Activated CD4-positive, alpha-beta T cell treated with anti-CD3 and anti-CD28 coated beads, Interleukin-2, amount 50 U/mL, for 48 hours (primary cell): ENCODE measurements at regions not wholly inside any gene's neighbourhood (a gene's known extent, or its start where the extent isn't known, plus 50 kb on each side); places are given as distances from the start of the nearest gene placed in this dataset.

ENCODE experiments used
- DNase-seq, 2 experiments: peaks; one replicate each; pipeline ENCODE4 v3.0.0-alpha.2; 2020

- no peak for DNase-seq
These were observed 318.5 kb upstream of the JARID2 start for GRCh38 chr6:14927398-14927797.

DNA sequence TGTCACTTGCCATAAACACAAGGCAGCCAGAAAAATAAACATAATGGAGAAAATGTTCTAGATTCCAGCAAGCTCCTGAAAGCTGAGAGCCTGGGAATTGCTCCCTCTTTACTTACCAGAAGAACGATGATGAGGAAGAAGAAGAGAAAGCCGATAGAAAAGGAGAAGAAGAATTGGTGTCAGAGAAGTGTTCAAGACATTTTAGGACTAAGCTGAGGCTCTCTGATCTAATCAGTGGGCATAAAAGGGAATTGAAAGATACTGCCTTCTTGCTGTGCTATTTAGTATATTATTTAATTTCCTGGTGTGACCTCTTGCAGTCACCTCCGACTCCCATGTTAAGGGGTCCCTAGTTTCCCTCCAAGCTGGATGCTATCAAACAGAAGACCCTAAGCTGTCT lies 316.6 kb upstream of the JARID2 start:
- DNase-seq, result no peak

DNA sequence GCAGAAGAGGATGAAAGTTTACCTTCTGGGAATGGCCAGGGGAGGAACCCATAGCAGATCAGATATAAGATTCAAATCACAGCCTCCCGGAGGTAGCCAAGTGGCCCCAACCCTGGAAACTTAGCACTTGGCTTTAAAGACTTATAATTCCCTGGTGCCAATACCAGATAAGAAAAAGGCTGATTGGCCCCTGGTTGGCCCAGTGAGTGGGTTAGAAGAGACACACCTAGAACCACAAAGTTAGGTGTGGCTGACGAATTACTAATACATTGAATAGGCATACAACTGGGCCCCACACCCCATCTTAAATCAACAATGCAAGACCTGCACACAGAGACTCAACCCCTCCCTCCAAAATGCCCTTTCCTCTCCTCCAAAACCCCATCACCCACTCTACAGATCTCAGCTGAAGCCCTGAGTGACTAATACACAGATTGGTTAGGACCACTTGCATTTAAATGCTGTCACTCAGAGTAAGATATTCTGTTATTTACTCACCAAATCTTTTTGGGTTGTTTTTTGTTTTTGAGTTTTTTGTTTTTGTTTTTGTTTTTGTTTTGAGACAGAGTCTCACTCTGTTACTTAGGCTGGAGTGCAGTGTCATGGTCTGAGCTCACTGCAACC lies 315.4 kb upstream of the JARID2 start:
- DNase-seq, result no peak

DNA sequence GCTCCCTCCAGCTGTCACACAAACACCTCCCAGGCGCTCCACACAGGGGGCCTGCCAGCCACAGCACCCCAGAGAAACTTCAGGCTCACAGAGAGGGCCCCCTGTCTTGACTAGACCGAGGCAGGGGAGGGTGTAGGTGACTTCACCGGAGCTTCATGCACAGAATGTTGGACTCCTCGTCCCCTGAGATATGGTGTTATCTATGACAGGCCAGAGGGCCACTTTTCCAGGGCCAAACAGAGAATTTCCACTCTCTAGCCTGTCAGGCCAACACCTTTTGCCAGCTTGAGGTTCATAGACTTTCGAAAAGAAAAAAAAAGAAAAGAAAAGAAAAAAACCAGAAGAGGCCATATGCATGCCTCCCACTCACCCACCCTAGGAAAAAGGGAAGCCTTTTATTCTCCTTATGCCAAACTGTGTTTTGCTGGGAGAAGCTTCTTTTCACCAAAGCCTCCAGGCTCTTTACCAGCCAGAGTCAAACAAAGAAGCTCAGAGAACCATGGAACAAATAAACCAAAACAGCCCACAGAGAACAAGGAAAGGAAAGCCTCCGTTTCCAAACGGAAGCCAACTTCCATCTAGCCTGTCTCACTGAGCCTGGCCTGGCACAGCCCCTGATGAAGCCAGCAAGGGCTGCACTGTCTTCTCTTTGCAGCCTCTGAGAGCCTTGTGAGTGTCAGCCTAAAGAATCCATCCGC lies 313.2 kb upstream of the JARID2 start:
- DNase-seq, result no peak

GRCh38 chr6:14933183-14933544 lies 312.7 kb upstream of the JARID2 start:
- DNase-seq, result no peak

DNA sequence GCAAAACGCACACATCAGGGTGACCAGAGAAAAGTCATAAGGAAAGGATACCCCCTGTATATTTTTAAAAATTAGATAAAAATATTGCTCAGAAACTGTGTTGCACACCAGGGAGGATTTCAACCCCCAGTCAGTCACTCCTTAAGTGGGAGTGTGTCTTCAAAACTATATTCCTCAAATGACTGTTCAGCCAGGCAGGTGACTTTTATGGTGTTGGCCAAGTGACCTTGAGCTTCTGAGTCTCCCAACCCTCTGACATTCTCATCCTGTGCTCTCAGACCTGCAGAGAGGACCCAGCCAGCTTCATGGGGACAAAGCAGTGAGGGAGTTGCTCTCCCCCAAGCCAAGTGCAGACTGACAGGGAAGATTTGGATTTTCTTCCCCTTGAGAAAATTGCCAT lies 311.9 kb upstream of the JARID2 start:
- no peak for DNase-seq

GRCh38 chr6:14934844-14935243 lies 311.0 kb upstream of the JARID2 start:
- DNase-seq, result no peak

DNA sequence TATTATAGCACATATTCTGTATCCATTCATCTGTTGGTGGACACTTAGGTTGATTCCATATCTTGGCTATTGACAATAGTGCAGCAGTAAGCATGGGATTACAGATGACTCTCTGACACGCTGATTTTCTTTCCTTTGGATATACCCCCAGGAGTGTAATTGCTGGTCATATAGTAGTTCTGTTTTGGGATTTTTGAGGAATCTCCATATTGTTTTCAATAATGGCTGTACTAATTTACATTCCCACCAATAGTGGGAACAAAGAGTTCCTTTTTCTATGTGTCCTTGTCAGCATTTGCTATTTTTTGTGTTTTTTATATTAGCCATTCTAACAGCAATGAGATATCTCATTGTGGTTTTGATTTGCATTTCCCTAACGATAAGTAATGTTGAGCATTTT lies 309.0 kb upstream of the JARID2 start:
- DNase-seq, result no peak

DNA sequence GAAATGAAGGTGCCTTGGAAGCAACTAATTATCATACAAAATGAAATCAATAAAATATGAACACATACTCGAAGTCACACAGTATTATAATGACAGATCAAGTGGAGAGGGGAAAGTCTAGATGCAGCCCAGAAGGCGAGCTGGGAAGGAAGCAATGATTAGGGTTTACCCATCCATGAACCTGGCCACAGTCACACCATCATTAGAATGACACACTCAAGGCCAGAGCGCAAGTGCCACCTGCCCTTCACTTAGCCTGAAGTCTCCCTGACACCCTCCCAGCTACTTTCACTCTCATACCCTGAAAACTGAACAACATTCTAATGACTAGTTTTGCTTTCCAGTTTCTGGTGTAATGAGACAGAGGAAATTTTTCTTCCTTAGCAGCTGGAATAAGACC lies 302.8 kb upstream of the JARID2 start:
- no peak for DNase-seq

DNA sequence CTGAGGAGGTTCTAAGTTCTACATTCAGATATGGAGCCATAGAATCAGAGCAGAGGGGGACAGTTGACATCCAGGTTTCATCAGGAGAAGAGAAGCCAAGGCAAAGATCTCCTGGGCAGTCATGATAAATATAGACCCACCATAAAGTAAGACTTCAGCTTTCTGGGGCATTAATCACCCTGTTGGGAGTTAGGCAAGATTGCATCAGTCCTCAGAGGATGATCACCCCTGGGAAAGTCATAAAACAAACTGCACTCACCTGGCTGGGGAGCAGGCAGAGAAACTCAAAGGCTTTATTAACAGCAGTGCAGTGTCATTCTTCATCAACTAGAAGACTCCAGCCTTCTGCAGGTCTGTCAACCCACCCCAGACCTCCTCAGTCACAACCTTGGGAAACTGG lies 301.3 kb upstream of the JARID2 start:
- DNase-seq, result no peak

- no peak for DNase-seq
These were observed 300.2 kb upstream of the JARID2 start for GRCh38 chr6:14945461-14946185.

DNA sequence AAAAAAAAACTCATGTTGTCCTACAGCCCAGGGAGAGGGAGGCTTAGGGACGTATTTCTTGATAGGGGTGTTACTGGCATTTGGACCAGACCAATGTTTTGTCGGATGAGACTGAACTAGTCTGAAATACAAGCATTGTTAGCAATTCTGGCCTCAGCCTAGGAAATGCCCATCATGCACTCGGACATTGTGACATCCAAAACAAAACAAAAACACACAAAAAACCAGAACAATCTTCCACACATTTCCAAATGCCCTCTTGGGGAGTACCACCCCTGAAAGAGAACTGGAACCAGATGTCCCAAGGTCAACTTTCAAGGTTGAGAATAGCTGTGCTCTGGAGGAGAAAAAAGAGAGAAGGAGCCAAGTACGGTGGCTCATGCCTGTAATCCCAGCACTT lies 299.1 kb upstream of the JARID2 start:
- DNase-seq, result no peak

GRCh38 chr6:14948586-14949245 lies 297.2 kb upstream of the JARID2 start:
- no peak for DNase-seq

- DNase-seq, result no peak
These were observed 295.5 kb upstream of the JARID2 start for GRCh38 chr6:14950103-14950969.

DNA sequence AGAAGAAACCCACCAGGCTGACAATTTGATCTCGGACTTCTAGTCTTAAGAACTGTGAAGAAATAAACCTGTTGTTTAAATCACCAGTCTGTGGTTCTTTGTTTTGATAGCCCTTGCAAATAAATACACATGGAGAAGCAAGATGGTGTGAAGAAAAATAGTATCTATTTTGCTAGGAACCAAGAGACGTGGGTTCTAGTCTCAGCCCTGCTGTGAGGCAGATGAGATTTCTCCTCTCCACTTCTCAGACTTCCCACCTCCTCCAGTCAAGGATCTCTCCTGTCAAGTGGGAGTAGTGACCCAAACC lies 294.9 kb upstream of the JARID2 start:
- DNase-seq, result no peak

GRCh38 chr6:14951704-14952103 lies 294.2 kb upstream of the JARID2 start:
- DNase-seq, result no peak

DNA sequence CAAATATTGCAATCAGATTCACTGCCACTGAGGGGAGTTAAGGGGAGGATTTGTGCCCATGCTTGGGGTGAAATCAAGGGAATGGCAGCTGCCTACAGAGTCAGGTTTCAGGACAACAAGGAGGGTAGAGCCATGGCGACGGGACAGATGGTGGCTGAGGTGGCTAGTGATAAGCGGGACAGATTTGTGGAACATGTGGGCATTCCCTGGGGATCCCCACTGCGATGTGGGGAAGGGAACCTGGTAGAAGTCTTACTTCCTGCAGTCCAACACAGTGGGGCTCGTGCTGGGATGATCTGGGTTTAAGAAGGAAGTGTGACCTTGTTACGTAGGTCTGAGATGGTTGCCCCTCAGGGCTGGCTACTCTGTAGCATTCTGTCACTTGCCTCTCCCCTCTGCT lies 292.0 kb upstream of the JARID2 start:
- no peak for DNase-seq

- DNase-seq, result no peak
These were observed 288.4 kb upstream of the JARID2 start for GRCh38 chr6:14957355-14958059.

DNA sequence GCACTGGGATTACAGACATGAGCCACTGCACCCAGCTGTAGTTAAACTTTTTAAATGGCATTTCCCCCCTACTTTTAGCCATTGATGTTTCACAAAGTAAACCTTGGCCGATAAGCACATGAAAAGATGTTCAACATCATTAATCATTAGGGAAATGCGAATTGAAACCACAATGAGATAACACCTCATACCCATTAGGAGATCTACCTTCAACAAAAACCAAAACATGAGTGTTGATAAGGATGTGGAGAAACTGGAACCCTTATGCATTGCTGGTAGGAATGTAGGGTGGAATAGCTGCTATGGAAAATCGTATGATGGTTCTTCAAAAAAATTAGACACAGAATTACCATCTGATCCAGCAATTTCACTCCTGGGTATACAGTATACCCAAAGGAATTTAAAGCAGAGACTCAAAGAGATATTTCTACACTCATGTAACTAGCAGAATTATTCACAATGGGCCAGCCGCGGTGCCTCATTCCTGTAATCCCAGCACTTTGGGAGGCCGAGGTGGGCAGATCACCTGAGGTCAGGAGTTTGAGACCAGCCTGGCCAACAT lies 286.5 kb upstream of the JARID2 start:
- DNase-seq, result no peak

- no peak for DNase-seq
These were observed 281.2 kb upstream of the JARID2 start for GRCh38 chr6:14964556-14965270.

- DNase-seq, result no peak
These were observed 280.3 kb upstream of the JARID2 start for GRCh38 chr6:14965424-14966075.
